Glutamatergic neuron (in vitro differentiated cells): ENCODE measurements at regions not wholly inside any gene's neighbourhood (a gene's known extent, or its start where the extent isn't known, plus 50 kb on each side); places are given as distances from the start of the nearest gene placed in this dataset.

Source experiments
- DNase-seq: peaks from one replicate; pipeline ENCODE4 v3.0.0; 2022
- H3K27ac Mint-ChIP-seq: one replicate; pipeline ENCODE4 v1.8.0; 2020; ENCODE audit warnings: mild to moderate bottlenecking, mixed read lengths, inconsistent platforms; ENCODE audit not compliant: unreplicated experiment
- H3K27me3 Mint-ChIP-seq: one replicate; pipeline ENCODE4 v1.8.0; 2020; ENCODE audit warnings: mild to moderate bottlenecking, moderate library complexity, mixed read lengths, inconsistent platforms; ENCODE audit not compliant: unreplicated experiment
- H3K36me3 Mint-ChIP-seq: one replicate; pipeline ENCODE4 v1.8.0; 2020; ENCODE audit warnings: mild to moderate bottlenecking, mixed read lengths, inconsistent platforms; ENCODE audit not compliant: unreplicated experiment
- H3K4me1 Mint-ChIP-seq: one replicate; pipeline ENCODE4 v1.8.0; 2020; ENCODE audit warnings: mild to moderate bottlenecking, low read depth, mixed read lengths, inconsistent platforms; ENCODE audit not compliant: unreplicated experiment
- H3K4me3 Mint-ChIP-seq: one replicate; pipeline ENCODE4 v1.8.0; 2020; ENCODE audit warnings: mild to moderate bottlenecking, mixed read lengths, inconsistent platforms; ENCODE audit not compliant: unreplicated experiment
- H3K9me3 Mint-ChIP-seq: one replicate; pipeline ENCODE4 v1.8.0; 2020; ENCODE audit warnings: mild to moderate bottlenecking, moderate library complexity, mixed read lengths, inconsistent platforms; ENCODE audit not compliant: unreplicated experiment
- CTCF ChIP-seq: fragments of 200-600 bp; sonication (generic); IDR thresholded peaks from one replicate; pipeline ENCODE4 v1.5.0; 2021; ENCODE audit not compliant: partially characterized antibody, unreplicated experiment

- H3K4me3 Mint-ChIP-seq = peak overlapping the region; percentile 99
- peaks cover 5% of the 10 kb centered on the region for H3K36me3 Mint-ChIP-seq
- no peak for TF ChIP-seq CTCF
- no peak overlapping the region for H3K27ac Mint-ChIP-seq
- DNase-seq = no peak
- H3K27me3 Mint-ChIP-seq = peaks cover 5% of the 10 kb centered on the region
- peaks cover 5% of the 10 kb centered on the region for H3K9me3 Mint-ChIP-seq
- peaks cover 11% of the 10 kb centered on the region for H3K4me1 Mint-ChIP-seq
Observed at GRCh38 chr1:65069011-65069565, 78.9 kb upstream of the AK4 start.

GRCh38 chr1:65072845-65073244 is 75.2 kb upstream of the AK4 start:
- DNase-seq = no peak
- H3K27ac Mint-ChIP-seq = no peak overlapping the region
- H3K9me3 Mint-ChIP-seq = no peaks in the 10 kb centered on the region
- H3K36me3 Mint-ChIP-seq = no peaks in the 10 kb centered on the region
- TF ChIP-seq CTCF = no peak
- peaks cover 2% of the 10 kb centered on the region for H3K27me3 Mint-ChIP-seq
- peaks cover 8% of the 10 kb centered on the region for H3K4me1 Mint-ChIP-seq
- H3K4me3 Mint-ChIP-seq = no peak overlapping the region

GRCh38 chr1:65075123-65075976 is 72.7 kb upstream of the AK4 start:
- H3K27ac Mint-ChIP-seq = no peak overlapping the region
- peak; percentile 51 for TF ChIP-seq CTCF
- peak; percentile 32 for DNase-seq
- no peaks in the 10 kb centered on the region for H3K36me3 Mint-ChIP-seq
- H3K4me1 Mint-ChIP-seq = no peaks in the 10 kb centered on the region
- no peaks in the 10 kb centered on the region for H3K9me3 Mint-ChIP-seq
- H3K4me3 Mint-ChIP-seq = no peak overlapping the region
- no peaks in the 10 kb centered on the region for H3K27me3 Mint-ChIP-seq

- DNase-seq = no peak
- no peaks in the 10 kb centered on the region for H3K27me3 Mint-ChIP-seq
- no peak for TF ChIP-seq CTCF
- H3K36me3 Mint-ChIP-seq = no peaks in the 10 kb centered on the region
- no peaks in the 10 kb centered on the region for H3K9me3 Mint-ChIP-seq
- no peak overlapping the region for H3K27ac Mint-ChIP-seq
- H3K4me3 Mint-ChIP-seq = no peak overlapping the region
- no peaks in the 10 kb centered on the region for H3K4me1 Mint-ChIP-seq
Observed at GRCh38 chr1:65077369-65077768, 70.6 kb upstream of the AK4 start.

GRCh38 chr1:65079941-65080340 is 68.1 kb upstream of the AK4 start:
- Mint-ChIP-seq H3K4me3 (no peak overlapping the region), H3K4me1 (no peaks in the 10 kb centered on the region)
- no peak for TF ChIP-seq CTCF

More at GRCh38 chr1:65079941-65080340, 68.1 kb upstream of the AK4 start:
- H3K27ac Mint-ChIP-seq = no peak overlapping the region
- H3K9me3 Mint-ChIP-seq = no peaks in the 10 kb centered on the region
- H3K36me3 Mint-ChIP-seq = no peaks in the 10 kb centered on the region
- peaks cover 2% of the 10 kb centered on the region for H3K27me3 Mint-ChIP-seq
- DNase-seq = no peak
